A673 (cell line): ENCODE measurements at regions not wholly inside any gene's neighbourhood (a gene's known extent, or its start where the extent isn't known, plus 50 kb on each side); places are given as distances from the start of the nearest gene placed in this dataset.

Source experiments
- BruUV-seq: library from RNA; stranded (reverse); fragments of 400-500 nt; replicated peaks from 2 replicates; lab custom pipeline; 2021; lab: Mats Ljungman, UMichigan
- CTCF ChIA-PET: fragments of 300-600 bp; sonication (Branson Sonifier 250); formaldehyde crosslinking; loops from one replicate; lab custom pipeline; 2022; ENCODE audit warnings: antibody characterized with exemption; lab: Charles Lee
- POLR2A ChIA-PET: fragments of 300-600 bp; sonication (Branson Sonifier 250); formaldehyde crosslinking; loops from one replicate; lab custom pipeline; 2022; ENCODE audit warnings: antibody characterized with exemption; ENCODE audit not compliant: low non-redundant PET; lab: Charles Lee
- DNase-seq: peaks from one replicate; pipeline ENCODE4 v3.0.0-alpha.2; 2015; ENCODE audit warnings: low spot score
- H3K27ac ChIP-seq: fragments of 200-600 bp; sonication (generic); 2 replicates; pipeline ENCODE4 v1.5.1; 2016; ENCODE audit warnings: mixed run types, low read depth, mild to moderate bottlenecking, mixed read lengths, antibody characterized with exemption, low read length; ENCODE audit not compliant: poor library complexity, severe bottlenecking
- H3K27me3 ChIP-seq: fragments of 200-600 bp; sonication (generic); replicated peaks from 2 replicates; pipeline ENCODE4 v1.6.1; 2017; ENCODE audit warnings: mixed run types, low read depth, mild to moderate bottlenecking, mixed read lengths, antibody characterized with exemption, low read length; ENCODE audit not compliant: insufficient read depth, poor library complexity
- H3K36me3 ChIP-seq: fragments of 200-600 bp; sonication (generic); 2 replicates; pipeline ENCODE4 v1.6.1; 2016; ENCODE audit warnings: mixed run types, mild to moderate bottlenecking, mixed read lengths, antibody characterized with exemption, low read length; ENCODE audit not compliant: insufficient read depth, poor library complexity, severe bottlenecking
- H3K4me1 ChIP-seq: fragments of 200-600 bp; sonication (generic); 2 replicates; pipeline ENCODE4 v1.6.1; 2017; ENCODE audit warnings: mixed run types, mild to moderate bottlenecking, mixed read lengths, antibody characterized with exemption, low read length; ENCODE audit not compliant: insufficient read depth, poor library complexity, severe bottlenecking
- H3K4me3 ChIP-seq: fragments of 200-600 bp; sonication (generic); 2 replicates; pipeline ENCODE4 v1.5.1; 2016; ENCODE audit warnings: low read depth, mixed run types, mild to moderate bottlenecking, mixed read lengths, low read length; ENCODE audit not compliant: poor library complexity, severe bottlenecking
- H3K9me3 ChIP-seq: fragments of 200-600 bp; sonication (generic); 2 replicates; pipeline ENCODE4 v1.6.1; 2016; ENCODE audit warnings: mixed run types, low read depth, mild to moderate bottlenecking, mixed read lengths, antibody characterized with exemption, low read length; ENCODE audit not compliant: poor library complexity, severe bottlenecking
- EZH2 ChIP-seq: fragments of 200-600 bp; sonication (generic); IDR thresholded peaks from 2 replicates; pipeline ENCODE4 v1.6.1; 2017; ENCODE audit warnings: borderline replicate concordance, low read depth, mild to moderate bottlenecking, mixed read lengths, antibody characterized with exemption, low read length; ENCODE audit not compliant: poor library complexity, severe bottlenecking
- intact Hi-C: fragments of 100-400 bp; cut with micrococcal nuclease; formaldehyde crosslinking; loops from one replicate; pipeline ENCODE4 v1.10.0; 2022; ENCODE audit not compliant: unreplicated experiment
- TF ChIP-seq, protein P1 (sequence below): fragments of 300-800, 200-600 bp; sonication (generic); conservative IDR thresholded peaks from 2 replicates; pipeline ENCODE4 v1.5.1; 2017; ENCODE audit warnings: low read depth, mild to moderate bottlenecking, antibody characterized with exemption, low read length, moderate library complexity, mixed read lengths

GRCh38 chrX:6311540-6311939 is 82.9 kb upstream of the NLGN4X start:
- POLR2A ChIA-PET: no interaction called here
- no peak for DNase-seq

DNA sequence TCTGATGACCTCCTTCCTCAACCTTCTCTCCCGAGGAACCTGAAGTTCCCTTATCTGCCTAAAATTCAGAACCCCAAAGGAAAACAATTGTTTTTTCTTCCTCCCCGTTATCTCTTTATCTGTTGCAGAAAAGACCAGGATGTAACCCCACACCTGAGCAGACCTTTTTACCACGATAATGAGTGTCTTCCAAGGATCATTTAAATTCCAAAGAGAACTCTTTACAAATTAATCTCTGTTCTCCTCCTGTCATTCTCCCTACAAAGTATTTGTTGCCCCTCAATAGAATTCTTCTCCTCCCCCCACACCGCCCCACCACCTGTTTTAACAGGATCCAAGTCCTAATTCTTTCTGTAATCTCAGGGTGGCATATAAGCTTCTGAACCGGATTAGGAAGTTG is 78.5 kb upstream of the NLGN4X start:
- no TSS peak for BruUV-seq
- CTCF ChIA-PET: no interaction called here
- H3K4me1 ChIP-seq: no peaks in the 10 kb centered on the region
- DNase-seq: no peak
- H3K36me3 ChIP-seq: no peaks in the 10 kb centered on the region
- no peak overlapping the region for H3K27ac ChIP-seq
- H3K9me3 ChIP-seq: no peaks in the 10 kb centered on the region
- H3K4me3 ChIP-seq: no peak overlapping the region
- POLR2A ChIA-PET: no interaction called here
- intact Hi-C loops: no loop called here
- H3K27me3 ChIP-seq: no peaks in the 10 kb centered on the region
- TF ChIP-seq, protein P1, sequence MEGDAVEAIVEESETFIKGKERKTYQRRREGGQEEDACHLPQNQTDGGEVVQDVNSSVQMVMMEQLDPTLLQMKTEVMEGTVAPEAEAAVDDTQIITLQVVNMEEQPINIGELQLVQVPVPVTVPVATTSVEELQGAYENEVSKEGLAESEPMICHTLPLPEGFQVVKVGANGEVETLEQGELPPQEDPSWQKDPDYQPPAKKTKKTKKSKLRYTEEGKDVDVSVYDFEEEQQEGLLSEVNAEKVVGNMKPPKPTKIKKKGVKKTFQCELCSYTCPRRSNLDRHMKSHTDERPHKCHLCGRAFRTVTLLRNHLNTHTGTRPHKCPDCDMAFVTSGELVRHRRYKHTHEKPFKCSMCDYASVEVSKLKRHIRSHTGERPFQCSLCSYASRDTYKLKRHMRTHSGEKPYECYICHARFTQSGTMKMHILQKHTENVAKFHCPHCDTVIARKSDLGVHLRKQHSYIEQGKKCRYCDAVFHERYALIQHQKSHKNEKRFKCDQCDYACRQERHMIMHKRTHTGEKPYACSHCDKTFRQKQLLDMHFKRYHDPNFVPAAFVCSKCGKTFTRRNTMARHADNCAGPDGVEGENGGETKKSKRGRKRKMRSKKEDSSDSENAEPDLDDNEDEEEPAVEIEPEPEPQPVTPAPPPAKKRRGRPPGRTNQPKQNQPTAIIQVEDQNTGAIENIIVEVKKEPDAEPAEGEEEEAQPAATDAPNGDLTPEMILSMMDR: no peak
- no peak for TF ChIP-seq EZH2

More at GRCh38 chrX:6311540-6311939, 82.9 kb upstream of the NLGN4X start:
- no peaks in the 10 kb centered on the region for H3K27me3 ChIP-seq
- H3K36me3 ChIP-seq: no peaks in the 10 kb centered on the region
- H3K4me1 ChIP-seq: no peaks in the 10 kb centered on the region
- H3K9me3 ChIP-seq: no peaks in the 10 kb centered on the region
- no peak overlapping the region for H3K4me3 ChIP-seq
- CTCF ChIA-PET: no interaction called here
- intact Hi-C loops: no loop called here
- no TSS peak for BruUV-seq
- no peak overlapping the region for H3K27ac ChIP-seq
- no peak for TF ChIP-seq EZH2
- TF ChIP-seq, protein P1: no peak

GRCh38 chrX:6299724-6300123 is 71.1 kb upstream of the NLGN4X start:
- ChIA-PET CTCF (no interaction called here), POLR2A (no interaction called here)
- DNase-seq: no peak
- TF ChIP-seq EZH2: no peak
- TF ChIP-seq, protein P1: no peak
- no peaks in the 10 kb centered on the region for H3K27me3 ChIP-seq
- no peak overlapping the region for H3K4me3 ChIP-seq
- H3K27ac ChIP-seq: no peak overlapping the region
- H3K4me1 ChIP-seq: no peaks in the 10 kb centered on the region
- intact Hi-C loops: no loop called here
- BruUV-seq: no TSS peak
- H3K9me3 ChIP-seq: no peaks in the 10 kb centered on the region
- H3K36me3 ChIP-seq: no peaks in the 10 kb centered on the region
